ENCODE measurements at regions not wholly inside any gene's neighbourhood (a gene's known extent, or its start where the extent isn't known, plus 50 kb on each side); places are given as distances from the start of the nearest gene placed in this dataset.

GRCh38 chr13:97692628-97693027, 258.7 kb downstream of the RAP2A start:
- no peaks in the 10 kb centered on the region for H3K4me1 Mint-ChIP-seq
- no peaks in the 10 kb centered on the region for H3K27me3 ChIP-seq (ENCODE audit: insufficient read depth)

More at GRCh38 chr13:97692628-97693027, 258.7 kb downstream of the RAP2A start:
- Mint-ChIP-seq H3K4me3 (no peak overlapping the region), H3K9me3 (peaks cover 14% of the 10 kb centered on the region), H3K36me3 (ENCODE audit: low read depth) (peaks cover 4% of the 10 kb centered on the region; the same call in 2 of the 3 replicates), H3K27me3 (ENCODE audit: insufficient read depth, low read depth, poor library complexity) (peaks cover 4% of the 10 kb centered on the region), H3K27ac (no peak overlapping the region)
- Histone ChIP-seq H3F3A (replicated peaks; ENCODE audit: low read depth) (no peaks in the 10 kb centered on the region), H3K79me2 (replicated peaks; ENCODE audit: insufficient read depth) (no peaks in the 10 kb centered on the region), H3K36me3 (ENCODE audit: insufficient read depth) (no peaks in the 10 kb centered on the region; the same call in 1 of the 2 replicates), H3K4me2 (no peak overlapping the region), H3K27ac (ENCODE audit: low read depth) (no peak overlapping the region), H3K9me2 (ENCODE audit: insufficient read depth) (peaks cover 3% of the 10 kb centered on the region; the same call in 1 of the 2 replicates), H3K4me3 (no peak overlapping the region), H4K20me1 (replicated peaks; ENCODE audit: insufficient read depth) (no peaks in the 10 kb centered on the region), H3K4me1 (ENCODE audit: insufficient read depth) (no peaks in the 10 kb centered on the region), H2AFZ (no peak overlapping the region)
- TF ChIP-seq CTCF (conservative IDR thresholded peaks at IDR 0.05; ENCODE audit: low read depth in 2 of 2) (no peak), CREB1 (CRISPR knock-in tag; IDR thresholded peaks at IDR 0.05; ENCODE audit: low read depth) (no peak), STAT1 (IDR thresholded peaks at IDR 0.05; ENCODE audit: unreplicated experiment) (no peak), POLR2AphosphoS5 (IDR thresholded peaks at IDR 0.05; ENCODE audit: low read depth) (no peak), ZNF331 (CRISPR knock-in tag; IDR thresholded peaks at IDR 0.05; ENCODE audit: low read depth) (no peak), NANOG (IDR thresholded peaks at IDR 0.05; ENCODE audit: borderline replicate concordance) (no peak), EZH2phosphoT487 (IDR thresholded peaks at IDR 0.05; ENCODE audit: unreplicated experiment) (no peak), ZNF114 (CRISPR knock-in tag; IDR thresholded peaks at IDR 0.05) (no peak), JUNB (IDR thresholded peaks at IDR 0.05; ENCODE audit: unreplicated experiment) (no peak), ETS1 (IDR thresholded peaks at IDR 0.05) (no peak), EZH2 (IDR thresholded peaks at IDR 0.05; ENCODE audit: low read depth, unreplicated experiment) (no peak), REST (IDR thresholded peaks at IDR 0.05; ENCODE audit: unreplicated experiment) (no peak), ZNF462 (CRISPR knock-in tag; IDR thresholded peaks at IDR 0.05) (no peak)
- ATAC-seq (no peak), DNase-seq (ENCODE audit: low spot score) (no peak)
